NB4 (cell line): ENCODE measurements at regions not wholly inside any gene's neighbourhood (a gene's known extent, or its start where the extent isn't known, plus 50 kb on each side); places are given as distances from the start of the nearest gene placed in this dataset.

Experiments
- DNase-seq: peaks from one replicate; pipeline ENCODE4 v3.0.0; 2010; ENCODE audit warnings: low read depth
- H3K4me3 ChIP-seq: one replicate; pipeline ENCODE4 v1.5.1; 2011; ENCODE audit warnings: mild to moderate bottlenecking, low read depth, low read length, moderate library complexity
- CTCF ChIP-seq: IDR thresholded peaks from one replicate; pipeline ENCODE4 v1.5.1; 2012; ENCODE audit warnings: low read depth, low read length
- MAX ChIP-seq: IDR thresholded peaks from 2 replicates; pipeline ENCODE4 v1.6.1; 2011; ENCODE audit warnings: low read depth, low read length
- MYC ChIP-seq: IDR thresholded peaks from 2 replicates; pipeline ENCODE4 v1.6.1; 2011; ENCODE audit warnings: low read depth, low read length
- POLR2A ChIP-seq: IDR thresholded peaks from 2 replicates; pipeline ENCODE4 v1.6.1; 2011; ENCODE audit warnings: mild to moderate bottlenecking; ENCODE audit not compliant: insufficient read length; ENCODE audit errors: extremely low read depth

GRCh38 chr15:66641485-66642315 is 60.3 kb upstream of the SMAD6 start:
- no peak for DNase-seq
- no peak overlapping the region for H3K4me3 ChIP-seq
- TF ChIP-seq CTCF (no peak), MAX (no peak), MYC (no peak), POLR2A (no peak)

- no peak overlapping the region for H3K4me3 ChIP-seq
- TF ChIP-seq MYC (no peak), CTCF (no peak), MAX (no peak), POLR2A (no peak)
- DNase-seq, result no peak
These were observed 59.5 kb upstream of the SMAD6 start for GRCh38 chr15:66642514-66642913.

- no peak overlapping the region for H3K4me3 ChIP-seq
- DNase-seq, result no peak
- no peak for TF ChIP-seq POLR2A
- TF ChIP-seq MAX, result no peak
- TF ChIP-seq CTCF, result no peak
- no peak for TF ChIP-seq MYC
These were observed 59.0 kb upstream of the SMAD6 start for GRCh38 chr15:66643033-66643432.

- H3K4me3 ChIP-seq, result no peak overlapping the region
- no peak for DNase-seq
- no peak for TF ChIP-seq POLR2A
- TF ChIP-seq MAX, result no peak
- no peak for TF ChIP-seq MYC
- TF ChIP-seq CTCF, result no peak
These were observed 57.8 kb upstream of the SMAD6 start for GRCh38 chr15:66644000-66644787.

- TF ChIP-seq MAX (no peak), POLR2A (no peak), MYC (no peak), CTCF (no peak)
These were observed 57.2 kb upstream of the SMAD6 start for GRCh38 chr15:66644869-66645268.

More at GRCh38 chr15:66644869-66645268, 57.2 kb upstream of the SMAD6 start:
- no peak for DNase-seq
- no peak overlapping the region for H3K4me3 ChIP-seq
